ENCODE measurements at regions not wholly inside any gene's neighbourhood (a gene's known extent, or its start where the extent isn't known, plus 50 kb on each side); places are given as distances from the start of the nearest gene placed in this dataset.
A peak's percentile ranks its signal among the peaks of the same experiment; 100 is the strongest.

- Mint-ChIP-seq H3K27me3 (ENCODE audit: insufficient read depth, unreplicated experiment) (no peaks in the 10 kb centered on the region), H3K9me3 (ENCODE audit: unreplicated experiment) (no peaks in the 10 kb centered on the region), H3K4me3 (ENCODE audit: unreplicated experiment) (no peak overlapping the region), H3K4me1 (ENCODE audit: low read depth, unreplicated experiment) (no peaks in the 10 kb centered on the region), H3K27ac (ENCODE audit: unreplicated experiment) (no peak overlapping the region), H3K36me3 (ENCODE audit: insufficient read depth, unreplicated experiment) (no peaks in the 10 kb centered on the region)
- TF ChIP-seq CTCF (IDR thresholded peaks at IDR 0.05; ENCODE audit: insufficient read depth in 1 of 2, low read depth in 1 of 2, low read length in 1 of 2, severe bottlenecking in 1 of 2, unreplicated experiment in 1 of 2), result peak in 1 of 2 experiments; percentile 38
- intact Hi-C loops (cut with micrococcal nuclease; ENCODE audit: unreplicated experiment), result no loop called here
- no peaks in the 10 kb centered on the region for H3K9me3 ChIP-seq
- H3K4me1 ChIP-seq, result no peaks in the 10 kb centered on the region
- DNase-seq, result peak; percentile 28 to 42
- POLR2A ChIA-PET, result no interaction called here
- H3K36me3 ChIP-seq (ENCODE audit: control insufficient read depth, insufficient read depth, low read length), result no peaks in the 10 kb centered on the region
- BruUV-seq (replicated peaks), result no TSS peak
- no peaks in the 10 kb centered on the region for H3K27me3 ChIP-seq (replicated peaks; ENCODE audit: control insufficient read depth, insufficient read depth, low read length)
- CTCF ChIA-PET, result interaction anchor here (1.2 kb wide), 1 partner anchor 15 kb away, joined by 3 read pairs; no protein-coding TSS in a partner anchor
- no peak overlapping the region for H3K4me3 ChIP-seq (ENCODE audit: low read depth, low read length)
These were observed 1652.4 kb upstream of the ACO1 start for GRCh38 chr9:30732060-30732459.

GRCh38 chr9:30744871-30745270 is 1639.6 kb upstream of the ACO1 start:
- Histone ChIP-seq H3K36me3 (ENCODE audit: control insufficient read depth, insufficient read depth, low read length) (no peaks in the 10 kb centered on the region), H3K27me3 (replicated peaks; ENCODE audit: control insufficient read depth, insufficient read depth, low read length) (no peaks in the 10 kb centered on the region), H3K9me3 (no peaks in the 10 kb centered on the region), H3K4me1 (no peaks in the 10 kb centered on the region), H3K4me3 (ENCODE audit: low read depth, low read length) (no peak overlapping the region)
- intact Hi-C loops (cut with micrococcal nuclease; ENCODE audit: unreplicated experiment), result no loop called here
- Mint-ChIP-seq H3K9me3 (ENCODE audit: unreplicated experiment) (no peaks in the 10 kb centered on the region), H3K4me3 (ENCODE audit: unreplicated experiment) (no peak overlapping the region), H3K36me3 (ENCODE audit: insufficient read depth, unreplicated experiment) (no peaks in the 10 kb centered on the region), H3K27ac (ENCODE audit: unreplicated experiment) (no peak overlapping the region), H3K4me1 (ENCODE audit: low read depth, unreplicated experiment) (no peaks in the 10 kb centered on the region), H3K27me3 (ENCODE audit: insufficient read depth, unreplicated experiment) (peaks cover 5% of the 10 kb centered on the region)
- BruUV-seq (replicated peaks), result no TSS peak
- ChIA-PET POLR2A (no interaction called here), CTCF (no interaction called here)
- TF ChIP-seq CTCF (IDR thresholded peaks at IDR 0.05; ENCODE audit: insufficient read depth in 1 of 2, low read depth in 1 of 2, low read length in 1 of 2, severe bottlenecking in 1 of 2, unreplicated experiment in 1 of 2), result no peak
- no peak for DNase-seq

GRCh38 chr9:30746589-30746988 is 1637.9 kb upstream of the ACO1 start:
- no peaks in the 10 kb centered on the region for H3K36me3 Mint-ChIP-seq (ENCODE audit: insufficient read depth, unreplicated experiment)
- POLR2A ChIA-PET, result no interaction called here
- H3K4me1 ChIP-seq, result no peaks in the 10 kb centered on the region
- H3K36me3 ChIP-seq (ENCODE audit: control insufficient read depth, insufficient read depth, low read length), result no peaks in the 10 kb centered on the region
- H3K27me3 ChIP-seq (replicated peaks; ENCODE audit: control insufficient read depth, insufficient read depth, low read length), result no peaks in the 10 kb centered on the region
- intact Hi-C loops (cut with micrococcal nuclease; ENCODE audit: unreplicated experiment), result no loop called here
- no peaks in the 10 kb centered on the region for H3K9me3 Mint-ChIP-seq (ENCODE audit: unreplicated experiment)
- CTCF ChIA-PET, result no interaction called here
- H3K27me3 Mint-ChIP-seq (ENCODE audit: insufficient read depth, unreplicated experiment), result peaks cover 5% of the 10 kb centered on the region
- DNase-seq, result no peak
- no peaks in the 10 kb centered on the region for H3K9me3 ChIP-seq
- no peaks in the 10 kb centered on the region for H3K4me1 Mint-ChIP-seq (ENCODE audit: low read depth, unreplicated experiment)
- no peak overlapping the region for H3K4me3 ChIP-seq (ENCODE audit: low read depth, low read length)
- TF ChIP-seq CTCF (IDR thresholded peaks at IDR 0.05; ENCODE audit: insufficient read depth in 1 of 2, low read depth in 1 of 2, low read length in 1 of 2, severe bottlenecking in 1 of 2, unreplicated experiment in 1 of 2), result no peak
- no TSS peak for BruUV-seq (replicated peaks)
- H3K4me3 Mint-ChIP-seq (ENCODE audit: unreplicated experiment), result no peak overlapping the region
- H3K27ac Mint-ChIP-seq (ENCODE audit: unreplicated experiment), result no peak overlapping the region
